GM23248 (cell line): ENCODE measurements at regions not wholly inside any gene's neighbourhood (a gene's known extent, or its start where the extent isn't known, plus 50 kb on each side); places are given as distances from the start of the nearest gene placed in this dataset.

ENCODE experiments used
- EZH2 ChIP-seq: fragments of 200-600 bp; sonication (generic); IDR thresholded peaks from 2 replicates; pipeline ENCODE4 v1.6.1; 2018; ENCODE audit warnings: antibody characterized with exemption, mild to moderate bottlenecking; ENCODE audit not compliant: insufficient read depth, poor library complexity, severe bottlenecking
- EZH2phosphoT487 ChIP-seq: fragments of 200-600 bp; sonication (generic); IDR thresholded peaks from 2 replicates; pipeline ENCODE4 v1.6.1; 2018; ENCODE audit warnings: antibody characterized with exemption, moderate library complexity, mild to moderate bottlenecking, low read depth; ENCODE audit not compliant: insufficient read depth

DNA sequence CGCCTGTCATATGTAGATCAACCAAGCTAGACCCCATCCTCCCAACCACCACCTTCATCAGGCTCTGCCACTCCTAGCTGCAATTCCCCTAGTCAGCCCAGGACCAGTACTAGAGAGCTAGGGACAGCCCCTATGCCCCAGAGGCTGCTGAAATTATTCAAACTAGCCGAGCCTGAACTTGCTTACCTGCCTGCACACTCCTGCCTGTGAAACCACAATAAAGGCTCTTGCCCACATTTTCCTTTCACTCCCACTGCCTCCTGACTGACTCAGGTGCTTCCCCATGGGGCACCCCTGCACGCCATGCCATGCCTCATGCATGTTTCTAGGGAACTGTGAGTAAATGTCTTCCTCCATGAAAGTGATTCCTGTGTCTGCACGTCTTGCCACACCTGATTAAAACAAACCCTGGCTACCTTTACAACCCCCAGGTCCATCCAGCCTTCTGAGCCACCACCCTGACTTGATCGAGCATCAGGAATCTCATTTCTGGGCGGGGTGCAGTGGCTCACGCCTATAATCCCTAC lies 66.5 kb upstream of the IER3 start:
- no peak for TF ChIP-seq EZH2
- TF ChIP-seq EZH2phosphoT487 = no peak
